Esophagus squamous epithelium (tissue), 4 donors: ENCODE measurements at regions not wholly inside any gene's neighbourhood (a gene's known extent, or its start where the extent isn't known, plus 50 kb on each side); places are given as distances from the start of the nearest gene placed in this dataset.
"Not testable (repeated sequence)": the region's sequence is repeated elsewhere in the genome, so short reads cannot be mapped to it uniquely, and the experiment has no call there.

ENCODE experiments used
- CTCF ChIP-seq, 6 experiments: fragments of 450-650 bp in 4 of 6; fragments of 200-600 bp in 2 of 6; sonication (generic) in 2 of 6; IDR thresholded peaks; one replicate each; pipeline ENCODE4 v1.5.1; 2016 to 2019; ENCODE audit warnings: antibody characterized with exemption in 6 of 6, mild to moderate bottlenecking in 4 of 6, moderate library complexity in 4 of 6
- POLR2A ChIP-seq, 4 donors: fragments of 450-650 bp; IDR thresholded peaks; one replicate each; pipeline ENCODE4 v1.6.1; 2017; ENCODE audit warnings: antibody characterized with exemption in 4 of 4, mild to moderate bottlenecking in 4 of 4, moderate library complexity in 3 of 4

GRCh38 chr10:117430535-117430934 lies 55.3 kb upstream of the PDZD8 start:
- TF ChIP-seq CTCF, POLR2A (IDR thresholded peaks at IDR 0.05): not testable (repeated sequence)
